PC-3 (cell line): ENCODE measurements at regions not wholly inside any gene's neighbourhood (a gene's known extent, or its start where the extent isn't known, plus 50 kb on each side); places are given as distances from the start of the nearest gene placed in this dataset.

ENCODE experiments used
- EZH2phosphoT487 ChIP-seq: fragments of 300-600 bp; sonication (generic); IDR thresholded peaks from 2 replicates; pipeline ENCODE4 v1.6.1; 2018; ENCODE audit warnings: mild to moderate bottlenecking, antibody characterized with exemption, low read length, borderline replicate concordance
- TF ChIP-seq, protein P1 (sequence below): fragments of 300-600 bp; sonication (generic); conservative IDR thresholded peaks from 2 replicates; pipeline ENCODE4 v1.5.1; 2017; ENCODE audit warnings: antibody characterized with exemption, low read depth, mild to moderate bottlenecking, low read length

DNA sequence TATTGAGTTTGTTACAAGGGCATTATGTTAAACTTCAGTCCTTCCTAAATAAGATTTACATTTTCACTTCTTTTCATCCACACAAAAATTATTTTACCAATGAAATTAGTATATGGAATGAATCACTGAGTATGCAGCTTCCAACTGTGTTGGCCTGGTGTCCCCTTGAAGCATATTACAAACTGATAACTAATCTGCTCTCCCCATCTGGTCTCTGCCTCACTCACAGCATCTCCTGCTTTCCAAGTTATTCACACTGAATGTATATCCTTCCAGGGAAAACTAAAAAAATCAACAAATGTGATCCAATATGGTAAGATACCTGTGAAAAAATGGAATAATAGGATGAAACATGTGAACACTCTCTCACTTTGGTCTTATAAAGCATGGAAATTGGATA, 90.0 kb upstream of the NYAP2 start:
- TF ChIP-seq, protein P1, sequence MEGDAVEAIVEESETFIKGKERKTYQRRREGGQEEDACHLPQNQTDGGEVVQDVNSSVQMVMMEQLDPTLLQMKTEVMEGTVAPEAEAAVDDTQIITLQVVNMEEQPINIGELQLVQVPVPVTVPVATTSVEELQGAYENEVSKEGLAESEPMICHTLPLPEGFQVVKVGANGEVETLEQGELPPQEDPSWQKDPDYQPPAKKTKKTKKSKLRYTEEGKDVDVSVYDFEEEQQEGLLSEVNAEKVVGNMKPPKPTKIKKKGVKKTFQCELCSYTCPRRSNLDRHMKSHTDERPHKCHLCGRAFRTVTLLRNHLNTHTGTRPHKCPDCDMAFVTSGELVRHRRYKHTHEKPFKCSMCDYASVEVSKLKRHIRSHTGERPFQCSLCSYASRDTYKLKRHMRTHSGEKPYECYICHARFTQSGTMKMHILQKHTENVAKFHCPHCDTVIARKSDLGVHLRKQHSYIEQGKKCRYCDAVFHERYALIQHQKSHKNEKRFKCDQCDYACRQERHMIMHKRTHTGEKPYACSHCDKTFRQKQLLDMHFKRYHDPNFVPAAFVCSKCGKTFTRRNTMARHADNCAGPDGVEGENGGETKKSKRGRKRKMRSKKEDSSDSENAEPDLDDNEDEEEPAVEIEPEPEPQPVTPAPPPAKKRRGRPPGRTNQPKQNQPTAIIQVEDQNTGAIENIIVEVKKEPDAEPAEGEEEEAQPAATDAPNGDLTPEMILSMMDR = no peak
- TF ChIP-seq EZH2phosphoT487 = no peak
